ENCODE measurements at regions not wholly inside any gene's neighbourhood (a gene's known extent, or its start where the extent isn't known, plus 50 kb on each side); places are given as distances from the start of the nearest gene placed in this dataset.

- CTCF ChIA-PET: no interaction called here
- Mint-ChIP-seq H3K4me3 (ENCODE audit: unreplicated experiment) (no peak overlapping the region), H3K27ac (ENCODE audit: low read depth, unreplicated experiment) (no peak overlapping the region), H3K36me3 (ENCODE audit: insufficient read depth, unreplicated experiment) (no peaks in the 10 kb centered on the region), H3K4me1 (ENCODE audit: insufficient read depth, unreplicated experiment) (peaks cover 11% of the 10 kb centered on the region), H3K27me3 (ENCODE audit: insufficient read depth, unreplicated experiment) (no peaks in the 10 kb centered on the region), H3K9me3 (ENCODE audit: unreplicated experiment) (no peaks in the 10 kb centered on the region)
- DNase-seq (ENCODE audit: unreplicated experiment): no peak
- no TSS peak for BruUV-seq (replicated peaks)
- intact Hi-C loops (cut with micrococcal nuclease): no loop called here
- TF ChIP-seq, protein P1, sequence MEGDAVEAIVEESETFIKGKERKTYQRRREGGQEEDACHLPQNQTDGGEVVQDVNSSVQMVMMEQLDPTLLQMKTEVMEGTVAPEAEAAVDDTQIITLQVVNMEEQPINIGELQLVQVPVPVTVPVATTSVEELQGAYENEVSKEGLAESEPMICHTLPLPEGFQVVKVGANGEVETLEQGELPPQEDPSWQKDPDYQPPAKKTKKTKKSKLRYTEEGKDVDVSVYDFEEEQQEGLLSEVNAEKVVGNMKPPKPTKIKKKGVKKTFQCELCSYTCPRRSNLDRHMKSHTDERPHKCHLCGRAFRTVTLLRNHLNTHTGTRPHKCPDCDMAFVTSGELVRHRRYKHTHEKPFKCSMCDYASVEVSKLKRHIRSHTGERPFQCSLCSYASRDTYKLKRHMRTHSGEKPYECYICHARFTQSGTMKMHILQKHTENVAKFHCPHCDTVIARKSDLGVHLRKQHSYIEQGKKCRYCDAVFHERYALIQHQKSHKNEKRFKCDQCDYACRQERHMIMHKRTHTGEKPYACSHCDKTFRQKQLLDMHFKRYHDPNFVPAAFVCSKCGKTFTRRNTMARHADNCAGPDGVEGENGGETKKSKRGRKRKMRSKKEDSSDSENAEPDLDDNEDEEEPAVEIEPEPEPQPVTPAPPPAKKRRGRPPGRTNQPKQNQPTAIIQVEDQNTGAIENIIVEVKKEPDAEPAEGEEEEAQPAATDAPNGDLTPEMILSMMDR (IDR thresholded peaks at IDR 0.05; ENCODE audit: unreplicated experiment): no peak
- POLR2A ChIA-PET: interaction anchor here (0.6 kb wide), 1 partner anchor 39 kb away, joined by 3 read pairs; no protein-coding TSS in a partner anchor
These were observed 154.1 kb upstream of the HS3ST3A1 start for GRCh38 chr17:13755851-13756250.

DNA sequence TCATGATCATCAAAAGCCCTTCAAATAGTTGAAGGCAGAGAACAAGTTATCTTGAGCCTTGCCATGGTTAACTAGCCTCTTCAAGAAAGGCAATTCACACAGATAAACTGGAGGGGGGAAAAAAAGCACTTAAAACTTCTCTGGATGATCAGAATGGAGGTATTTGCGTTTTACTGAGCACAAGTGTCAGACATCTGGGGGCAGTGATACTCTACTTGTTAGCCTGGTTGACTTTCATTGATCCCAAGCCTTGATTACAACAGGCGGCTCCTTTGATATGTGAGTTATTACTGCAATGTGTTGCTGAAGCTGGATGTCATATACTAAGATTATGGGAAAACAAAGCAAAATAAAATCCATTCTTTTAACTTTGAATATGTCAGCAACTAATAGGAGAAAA lies 155.0 kb upstream of the HS3ST3A1 start:
- no TSS peak for BruUV-seq (replicated peaks)
- intact Hi-C loops (cut with micrococcal nuclease): no loop called here

GRCh38 chr17:13757871-13758270 lies 156.1 kb upstream of the HS3ST3A1 start:
- no peak overlapping the region for H3K4me3 Mint-ChIP-seq (ENCODE audit: unreplicated experiment)
- H3K27me3 Mint-ChIP-seq (ENCODE audit: insufficient read depth, unreplicated experiment): no peaks in the 10 kb centered on the region
- ChIA-PET CTCF (interaction anchor here (0.6 kb wide), 1 partner anchor 11 kb away, joined by 3 read pairs; no protein-coding TSS in a partner anchor), POLR2A (interaction anchor here (0.8 to 1.5 kb wide), 3 partner anchors 14 to 18 kb away, joined by 3 to 4 read pairs (median 3); no protein-coding TSS in a partner anchor)
- no peaks in the 10 kb centered on the region for H3K36me3 Mint-ChIP-seq (ENCODE audit: insufficient read depth, unreplicated experiment)
- no peak overlapping the region for H3K27ac Mint-ChIP-seq (ENCODE audit: low read depth, unreplicated experiment)
- H3K9me3 Mint-ChIP-seq (ENCODE audit: unreplicated experiment): no peaks in the 10 kb centered on the region
- H3K4me1 Mint-ChIP-seq (ENCODE audit: insufficient read depth, unreplicated experiment): peaks cover 5% of the 10 kb centered on the region
- no TSS peak for BruUV-seq (replicated peaks)
- TF ChIP-seq, protein P1 (IDR thresholded peaks at IDR 0.05; ENCODE audit: unreplicated experiment): no peak
- no peak for DNase-seq (ENCODE audit: unreplicated experiment)
- intact Hi-C loops (cut with micrococcal nuclease): no loop called here

More for the DNA sequence above, 155.0 kb upstream of the HS3ST3A1 start:
- no peak overlapping the region for H3K4me3 Mint-ChIP-seq (ENCODE audit: unreplicated experiment)
- no peaks in the 10 kb centered on the region for H3K27me3 Mint-ChIP-seq (ENCODE audit: insufficient read depth, unreplicated experiment)
- CTCF ChIA-PET: interaction anchor here (0.7 kb wide), 1 partner anchor 175 kb away, joined by 3 read pairs; no protein-coding TSS in a partner anchor
- no peak for DNase-seq (ENCODE audit: unreplicated experiment)
- H3K27ac Mint-ChIP-seq (ENCODE audit: low read depth, unreplicated experiment): no peak overlapping the region
- no peaks in the 10 kb centered on the region for H3K36me3 Mint-ChIP-seq (ENCODE audit: insufficient read depth, unreplicated experiment)
- peaks cover 5% of the 10 kb centered on the region for H3K4me1 Mint-ChIP-seq (ENCODE audit: insufficient read depth, unreplicated experiment)
- TF ChIP-seq, protein P1 (IDR thresholded peaks at IDR 0.05; ENCODE audit: unreplicated experiment): no peak
- H3K9me3 Mint-ChIP-seq (ENCODE audit: unreplicated experiment): no peaks in the 10 kb centered on the region
- POLR2A ChIA-PET: interaction anchor here (1.0 kb wide), 1 partner anchor 19 kb away, joined by 3 read pairs; no protein-coding TSS in a partner anchor

DNA sequence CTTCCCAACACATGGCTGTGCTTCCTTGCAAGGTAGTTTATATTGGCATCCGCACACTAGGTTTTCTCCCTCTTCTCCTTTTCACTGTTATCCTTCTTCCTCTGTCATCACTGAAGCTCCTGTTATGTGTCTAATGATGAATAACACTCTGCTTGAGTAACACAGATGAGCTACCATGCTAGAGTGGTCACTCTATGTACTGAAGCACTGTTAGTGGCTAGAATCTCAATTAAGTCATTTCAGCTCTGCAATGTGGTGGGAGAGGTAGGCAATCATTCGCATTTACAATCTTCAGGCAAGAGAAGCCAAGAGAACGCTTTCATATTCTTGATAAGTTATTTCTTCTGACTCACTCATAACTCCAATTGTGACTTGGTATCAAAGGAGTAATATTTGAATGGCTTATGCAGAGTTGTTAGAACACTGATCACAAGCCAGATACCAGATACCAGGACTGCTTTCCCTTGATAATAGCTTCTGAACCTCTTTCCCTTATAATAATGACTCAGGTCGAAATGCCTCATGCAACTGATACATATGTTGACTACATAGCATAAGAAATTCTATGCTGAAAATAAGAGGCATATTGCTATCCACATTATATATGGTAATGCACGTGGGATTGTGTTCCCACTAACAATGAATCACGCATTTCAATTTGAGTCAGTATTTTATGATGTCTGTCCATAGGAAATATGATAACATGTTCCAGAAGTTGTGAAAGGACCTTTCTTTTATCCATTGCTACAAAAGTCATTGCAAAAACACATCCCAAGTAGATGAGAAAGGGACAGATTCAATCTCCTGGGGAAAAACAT lies 158.0 kb upstream of the HS3ST3A1 start:
- CTCF ChIA-PET: no interaction called here
- no TSS peak for BruUV-seq (replicated peaks)
- intact Hi-C loops (cut with micrococcal nuclease): no loop called here

More for the DNA sequence above, 158.0 kb upstream of the HS3ST3A1 start:
- Mint-ChIP-seq H3K36me3 (ENCODE audit: insufficient read depth, unreplicated experiment) (no peaks in the 10 kb centered on the region), H3K9me3 (ENCODE audit: unreplicated experiment) (no peaks in the 10 kb centered on the region), H3K27me3 (ENCODE audit: insufficient read depth, unreplicated experiment) (no peaks in the 10 kb centered on the region), H3K4me1 (ENCODE audit: insufficient read depth, unreplicated experiment) (no peaks in the 10 kb centered on the region), H3K4me3 (ENCODE audit: unreplicated experiment) (no peak overlapping the region), H3K27ac (ENCODE audit: low read depth, unreplicated experiment) (no peak overlapping the region)
- POLR2A ChIA-PET: interaction anchor here (0.6 to 0.9 kb wide), 2 partner anchors 9 to 292 kb away, joined by 3 read pairs; no protein-coding TSS in a partner anchor
- TF ChIP-seq, protein P1 (IDR thresholded peaks at IDR 0.05; ENCODE audit: unreplicated experiment): no peak
- DNase-seq (ENCODE audit: unreplicated experiment): no peak

All from MCF 10A (cell line).